ENCODE measurements at regions not wholly inside any gene's neighbourhood (a gene's known extent, or its start where the extent isn't known, plus 50 kb on each side); places are given as distances from the start of the nearest gene placed in this dataset.

DNA sequence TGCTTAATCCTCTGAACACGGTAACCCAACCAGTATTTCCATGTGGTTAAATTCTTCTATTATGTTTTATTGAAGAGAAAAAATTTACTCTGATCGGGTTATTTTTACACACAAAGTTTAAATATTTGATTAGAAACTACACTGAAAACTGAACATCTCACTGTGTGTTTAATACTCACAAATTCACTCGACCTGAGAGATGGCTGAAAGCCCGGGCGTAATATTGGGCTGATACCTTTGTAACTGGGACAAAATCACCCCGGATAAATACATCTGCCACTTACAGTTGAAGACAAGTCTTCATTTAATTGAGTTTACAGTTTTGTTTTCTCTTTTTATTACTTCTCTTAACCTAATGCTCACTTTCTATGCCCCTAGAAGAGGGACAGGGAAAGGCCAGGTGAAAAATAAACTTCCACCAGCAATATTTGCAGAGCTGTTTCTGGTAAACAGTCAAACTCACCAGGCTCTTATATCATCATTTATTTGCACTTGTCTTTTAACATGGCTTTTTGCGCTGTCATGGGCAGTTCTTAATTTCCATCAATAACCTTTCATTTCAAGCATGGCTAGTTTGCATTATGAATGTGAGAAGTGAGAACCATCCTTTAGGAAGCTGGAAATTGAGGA, 145.6 kb upstream of the TMCO5A start:
- TF ChIP-seq, protein P1, sequence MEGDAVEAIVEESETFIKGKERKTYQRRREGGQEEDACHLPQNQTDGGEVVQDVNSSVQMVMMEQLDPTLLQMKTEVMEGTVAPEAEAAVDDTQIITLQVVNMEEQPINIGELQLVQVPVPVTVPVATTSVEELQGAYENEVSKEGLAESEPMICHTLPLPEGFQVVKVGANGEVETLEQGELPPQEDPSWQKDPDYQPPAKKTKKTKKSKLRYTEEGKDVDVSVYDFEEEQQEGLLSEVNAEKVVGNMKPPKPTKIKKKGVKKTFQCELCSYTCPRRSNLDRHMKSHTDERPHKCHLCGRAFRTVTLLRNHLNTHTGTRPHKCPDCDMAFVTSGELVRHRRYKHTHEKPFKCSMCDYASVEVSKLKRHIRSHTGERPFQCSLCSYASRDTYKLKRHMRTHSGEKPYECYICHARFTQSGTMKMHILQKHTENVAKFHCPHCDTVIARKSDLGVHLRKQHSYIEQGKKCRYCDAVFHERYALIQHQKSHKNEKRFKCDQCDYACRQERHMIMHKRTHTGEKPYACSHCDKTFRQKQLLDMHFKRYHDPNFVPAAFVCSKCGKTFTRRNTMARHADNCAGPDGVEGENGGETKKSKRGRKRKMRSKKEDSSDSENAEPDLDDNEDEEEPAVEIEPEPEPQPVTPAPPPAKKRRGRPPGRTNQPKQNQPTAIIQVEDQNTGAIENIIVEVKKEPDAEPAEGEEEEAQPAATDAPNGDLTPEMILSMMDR (IDR thresholded peaks at IDR 0.05), result no peak
- no peak for TF ChIP-seq POLR2AphosphoS5 (IDR thresholded peaks at IDR 0.05; ENCODE audit: low read depth, low read length)
- TF ChIP-seq SIN3A (IDR thresholded peaks at IDR 0.05; ENCODE audit: borderline replicate concordance, insufficient read depth, low read depth, low read length), result no peak

All from Panc1 (cell line).